Calu3 (cell line): ENCODE measurements at regions not wholly inside any gene's neighbourhood (a gene's known extent, or its start where the extent isn't known, plus 50 kb on each side); places are given as distances from the start of the nearest gene placed in this dataset.

ENCODE experiments used
- BruUV-seq: library from RNA; stranded (reverse); fragments of 400-500 nt; replicated peaks from 2 replicates; lab custom pipeline; 2021; lab: Mats Ljungman, UMichigan
- CTCF ChIA-PET: fragments of 300-600 bp; sonication (Branson Sonifier 250); formaldehyde crosslinking; loops from one replicate; lab custom pipeline; 2022; ENCODE audit warnings: antibody characterized with exemption; lab: Charles Lee
- DNase-seq: peaks from one replicate; pipeline ENCODE4 v3.0.0; 2022
- H3K27ac Mint-ChIP-seq: one replicate; pipeline ENCODE4 v1.8.0; 2022; ENCODE audit warnings: mixed read lengths; ENCODE audit not compliant: unreplicated experiment
- H3K27me3 Mint-ChIP-seq: one replicate; pipeline ENCODE4 v1.8.0; 2022; ENCODE audit warnings: mixed read lengths; ENCODE audit not compliant: unreplicated experiment
- H3K36me3 Mint-ChIP-seq: one replicate; pipeline ENCODE4 v1.8.0; 2022; ENCODE audit warnings: mild to moderate bottlenecking, moderate library complexity, mixed read lengths; ENCODE audit not compliant: insufficient read depth, unreplicated experiment
- H3K4me1 Mint-ChIP-seq: one replicate; pipeline ENCODE4 v1.8.0; 2022; ENCODE audit warnings: mild to moderate bottlenecking, low read depth, mixed read lengths; ENCODE audit not compliant: unreplicated experiment
- H3K4me3 Mint-ChIP-seq: one replicate; pipeline ENCODE4 v1.8.0; 2022; ENCODE audit warnings: mild to moderate bottlenecking, low read depth, moderate library complexity, mixed read lengths; ENCODE audit not compliant: unreplicated experiment
- H3K9me3 Mint-ChIP-seq: one replicate; pipeline ENCODE4 v1.8.0; 2022; ENCODE audit warnings: low read depth, mixed read lengths; ENCODE audit not compliant: unreplicated experiment
- CTCF ChIP-seq: fragments of 200-600 bp; IDR thresholded peaks from one replicate; pipeline ENCODE4 v1.8.0; 2022; ENCODE audit warnings: antibody characterized with exemption; ENCODE audit not compliant: unreplicated experiment
- intact Hi-C: fragments of 100-400 bp; cut with micrococcal nuclease; formaldehyde crosslinking; loops from one replicate; pipeline ENCODE4 v1.10.0; 2022; ENCODE audit not compliant: unreplicated experiment

- CTCF ChIA-PET, result no interaction called here
- BruUV-seq, result no TSS peak
- peaks cover 16% of the 10 kb centered on the region for H3K9me3 Mint-ChIP-seq
- H3K4me1 Mint-ChIP-seq, result no peaks in the 10 kb centered on the region
- DNase-seq, result no peak
- intact Hi-C loops, result no loop called here
- no peaks in the 10 kb centered on the region for H3K36me3 Mint-ChIP-seq
- no peak for TF ChIP-seq CTCF
- no peak overlapping the region for H3K4me3 Mint-ChIP-seq
- H3K27ac Mint-ChIP-seq, result no peak overlapping the region
- H3K27me3 Mint-ChIP-seq, result no peaks in the 10 kb centered on the region
Observed at GRCh38 chr18:78408623-78409022, 571.0 kb upstream of the SALL3 start.

DNA sequence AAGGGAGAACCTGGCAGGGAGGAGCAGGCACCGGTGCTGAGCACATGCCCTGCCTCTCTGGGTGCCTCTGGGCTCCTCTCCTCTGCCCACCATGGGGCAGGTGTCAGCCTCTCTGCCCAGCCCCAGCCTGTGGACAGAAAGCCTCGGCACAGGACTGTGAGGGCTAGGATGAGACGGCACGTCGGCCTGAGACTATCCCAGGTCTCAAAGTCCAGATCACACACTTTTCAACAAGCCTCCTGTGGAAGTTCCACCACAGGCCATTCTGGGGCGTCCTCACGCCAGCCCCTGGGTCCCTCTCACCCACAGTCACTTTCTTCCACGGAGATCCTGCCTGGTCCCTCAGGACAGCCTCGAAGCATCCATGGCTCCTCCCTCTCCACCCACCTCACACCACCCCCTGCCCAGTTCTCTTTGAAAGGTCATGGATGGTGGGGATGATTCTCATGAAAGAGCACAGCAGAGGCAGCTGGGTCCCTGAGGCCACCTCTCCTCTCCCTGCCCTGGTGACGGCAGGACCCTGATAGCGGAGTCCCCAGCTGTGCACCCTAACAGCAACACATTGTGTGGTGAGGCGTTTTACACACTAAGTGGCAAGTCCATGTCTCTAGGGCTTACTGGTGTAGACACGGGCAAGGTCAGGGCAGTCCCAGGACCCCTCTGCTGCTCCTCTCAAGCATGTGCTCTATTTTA is 569.4 kb upstream of the SALL3 start:
- BruUV-seq, result no TSS peak
- no peak overlapping the region for H3K4me3 Mint-ChIP-seq
- H3K4me1 Mint-ChIP-seq, result no peaks in the 10 kb centered on the region
- peaks cover 19% of the 10 kb centered on the region for H3K9me3 Mint-ChIP-seq
- H3K27me3 Mint-ChIP-seq, result no peaks in the 10 kb centered on the region
- no peak overlapping the region for H3K27ac Mint-ChIP-seq
- intact Hi-C loops, result no loop called here
- no peak for DNase-seq
- CTCF ChIA-PET, result no interaction called here
- no peak for TF ChIP-seq CTCF
- no peaks in the 10 kb centered on the region for H3K36me3 Mint-ChIP-seq

DNA sequence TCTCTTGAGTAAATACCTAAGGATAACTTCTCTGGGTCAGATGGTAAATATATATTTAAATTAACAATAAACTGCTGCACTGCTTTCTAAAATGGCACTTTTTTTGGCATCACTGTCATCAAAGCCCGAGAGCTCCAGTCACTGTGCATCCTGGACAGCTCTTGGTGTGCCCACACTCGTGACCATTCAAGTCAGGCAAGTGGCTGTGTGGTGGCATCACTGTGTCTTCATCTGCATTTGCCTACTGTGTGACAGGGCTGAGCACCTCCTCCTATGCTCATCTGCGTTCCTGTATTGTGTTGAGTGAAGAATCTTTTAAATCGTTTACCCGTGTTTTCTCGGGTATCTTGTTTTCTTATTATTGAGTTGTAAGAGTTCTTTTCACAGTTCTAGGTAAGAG is 568.1 kb upstream of the SALL3 start:
- intact Hi-C loops, result no loop called here
- H3K9me3 Mint-ChIP-seq, result peaks cover 21% of the 10 kb centered on the region
- no peak overlapping the region for H3K4me3 Mint-ChIP-seq
- BruUV-seq, result no TSS peak
- no peaks in the 10 kb centered on the region for H3K4me1 Mint-ChIP-seq
- no peaks in the 10 kb centered on the region for H3K36me3 Mint-ChIP-seq
- no peak for TF ChIP-seq CTCF
- CTCF ChIA-PET, result no interaction called here
- H3K27me3 Mint-ChIP-seq, result no peaks in the 10 kb centered on the region
- no peak overlapping the region for H3K27ac Mint-ChIP-seq
- DNase-seq, result no peak

GRCh38 chr18:78414302-78414701 is 565.3 kb upstream of the SALL3 start:
- H3K9me3 Mint-ChIP-seq, result peaks cover 17% of the 10 kb centered on the region
- no peaks in the 10 kb centered on the region for H3K36me3 Mint-ChIP-seq
- CTCF ChIA-PET, result no interaction called here
- intact Hi-C loops, result no loop called here
- BruUV-seq, result no TSS peak
- H3K4me1 Mint-ChIP-seq, result no peaks in the 10 kb centered on the region
- no peak for TF ChIP-seq CTCF
- no peak overlapping the region for H3K27ac Mint-ChIP-seq
- H3K27me3 Mint-ChIP-seq, result no peaks in the 10 kb centered on the region
- DNase-seq, result no peak
- no peak overlapping the region for H3K4me3 Mint-ChIP-seq
